Body of pancreas (tissue), 4 donors: ENCODE measurements at regions not wholly inside any gene's neighbourhood (a gene's known extent, or its start where the extent isn't known, plus 50 kb on each side); places are given as distances from the start of the nearest gene placed in this dataset.

Experiments
- ATAC-seq: fragments of 150-250 bp; one replicate; pipeline ENCODE4 v1.9.1; 2016
- DNase-seq, 4 donors: peaks; one replicate each; pipeline ENCODE4 v3.0.0-alpha.2; 2019
- H3K27ac ChIP-seq, 4 donors: fragments of 200-600 bp; sonication (generic); 1 replicate in 3 of 4; 2 replicates in 1 of 4; pipeline versions ENCODE4 v1.5.1 to v1.6.1; 2016 to 2019; ENCODE audit warnings: mild to moderate bottlenecking in 1 of 4, mixed read lengths in 1 of 4, moderate library complexity in 1 of 4
- H3K27me3 ChIP-seq, 2 donors: fragments of 200-600 bp; sonication (generic); one replicate each; pipeline ENCODE4 v1.6.0; 2016; ENCODE audit warnings: mild to moderate bottlenecking in 1 of 2
- H3K36me3 ChIP-seq, 2 donors: fragments of 200-600 bp; sonication (generic); replicated peaks in 1 of 2; 2 replicates each; pipeline ENCODE4 v1.5.1; 2016; ENCODE audit warnings: low read depth in 2 of 2; ENCODE audit not compliant: insufficient read depth in 1 of 2
- H3K4me1 ChIP-seq: fragments of 200-600 bp; sonication (generic); one replicate; pipeline ENCODE4 v1.6.0; 2016
- H3K4me3 ChIP-seq, 2 donors: fragments of 200-600 bp; sonication (generic); 1 replicate in 1 of 2; 2 replicates in 1 of 2; pipeline ENCODE4 v1.5.1; 2016 to 2019
- H3K9me3 ChIP-seq, 3 donors: fragments of 200-600 bp; sonication (generic); 1 replicate in 2 of 3; 2 replicates in 1 of 3; pipeline ENCODE4 v1.5.1; 2016
- POLR2A ChIP-seq, 3 donors: fragments of 450-650 bp; IDR thresholded peaks; one replicate each; pipeline ENCODE4 v1.6.1; 2016; ENCODE audit warnings: antibody characterized with exemption in 3 of 3, mild to moderate bottlenecking in 2 of 3
- WGBS, 2 donors: methylation state at CpG; one replicate each; pipeline ENCODE4 v1.1.5; 2017; 5-methylcytosine and 5-hydroxymethylcytosine counted together
- intact Hi-C: fragments of 100-400 bp; cut with DNase I; formaldehyde crosslinking; loops from one replicate; pipeline ENCODE4 v1.15.1; 2023
- TF ChIP-seq, protein P1 (sequence below), 7 experiments: fragments of 450-650 bp in 4 of 7; fragments of 200-600 bp in 3 of 7; sonication (generic) in 3 of 7; IDR thresholded peaks; one replicate each; pipeline ENCODE4 v1.5.1; 2016 to 2019; ENCODE audit warnings: antibody characterized with exemption in 7 of 7

DNA sequence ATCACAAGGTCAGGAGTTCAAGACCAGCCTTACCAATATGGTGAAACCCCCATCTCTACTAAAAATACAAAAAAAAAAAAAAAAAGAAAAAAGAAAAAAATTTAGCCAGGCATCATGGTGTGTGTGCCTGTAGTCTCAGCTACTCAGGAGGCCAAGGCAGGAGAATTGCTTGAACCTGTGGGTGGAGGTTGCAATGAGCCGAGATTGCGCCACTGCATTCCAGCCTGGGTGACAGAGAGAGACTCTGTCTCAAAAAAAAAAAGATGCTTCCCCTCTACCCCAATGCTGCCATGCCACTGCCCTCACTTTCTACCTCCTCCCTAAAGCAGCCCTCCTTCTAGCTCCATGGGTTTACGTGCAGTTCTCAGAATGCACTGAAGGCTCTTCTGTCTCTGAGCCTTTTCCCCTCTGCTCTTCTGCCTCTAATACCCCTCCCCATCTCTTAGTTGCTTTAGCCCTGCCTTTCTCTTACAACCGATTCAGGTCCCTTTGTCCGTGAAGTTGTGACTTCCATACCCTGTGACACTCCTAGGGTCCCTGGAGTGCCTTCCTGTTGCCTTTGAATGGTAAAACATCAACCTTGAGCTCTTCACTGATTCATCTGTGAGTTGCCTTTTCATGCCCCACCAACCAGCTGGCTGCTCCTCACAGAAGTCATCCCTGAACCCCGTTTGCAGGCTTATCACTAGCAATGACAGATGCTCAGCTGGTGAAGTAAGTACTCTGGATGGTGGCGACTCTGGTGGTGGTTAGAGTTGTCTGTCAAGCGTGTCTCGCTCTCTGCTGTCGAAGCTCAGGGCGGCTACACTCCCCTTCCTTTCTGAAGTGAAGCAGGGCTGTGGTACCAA, 234.9 kb downstream of the RHOU start:
- no peak for TF ChIP-seq POLR2A (IDR thresholded peaks at IDR 0.05)
- TF ChIP-seq, protein P1, sequence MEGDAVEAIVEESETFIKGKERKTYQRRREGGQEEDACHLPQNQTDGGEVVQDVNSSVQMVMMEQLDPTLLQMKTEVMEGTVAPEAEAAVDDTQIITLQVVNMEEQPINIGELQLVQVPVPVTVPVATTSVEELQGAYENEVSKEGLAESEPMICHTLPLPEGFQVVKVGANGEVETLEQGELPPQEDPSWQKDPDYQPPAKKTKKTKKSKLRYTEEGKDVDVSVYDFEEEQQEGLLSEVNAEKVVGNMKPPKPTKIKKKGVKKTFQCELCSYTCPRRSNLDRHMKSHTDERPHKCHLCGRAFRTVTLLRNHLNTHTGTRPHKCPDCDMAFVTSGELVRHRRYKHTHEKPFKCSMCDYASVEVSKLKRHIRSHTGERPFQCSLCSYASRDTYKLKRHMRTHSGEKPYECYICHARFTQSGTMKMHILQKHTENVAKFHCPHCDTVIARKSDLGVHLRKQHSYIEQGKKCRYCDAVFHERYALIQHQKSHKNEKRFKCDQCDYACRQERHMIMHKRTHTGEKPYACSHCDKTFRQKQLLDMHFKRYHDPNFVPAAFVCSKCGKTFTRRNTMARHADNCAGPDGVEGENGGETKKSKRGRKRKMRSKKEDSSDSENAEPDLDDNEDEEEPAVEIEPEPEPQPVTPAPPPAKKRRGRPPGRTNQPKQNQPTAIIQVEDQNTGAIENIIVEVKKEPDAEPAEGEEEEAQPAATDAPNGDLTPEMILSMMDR (IDR thresholded peaks at IDR 0.05) = no peak
- ATAC-seq (no peak), DNase-seq (no peak)
- no peak overlapping the region for H3K27ac ChIP-seq
- intact Hi-C loops = no loop called here
- WGBS, 2 donors = 85 to 92% methylated on average over 11 of the region's 11 CpGs
- H3K4me1 ChIP-seq = no peaks in the 10 kb centered on the region
- no peaks in the 10 kb centered on the region for H3K27me3 ChIP-seq
- no peaks in the 10 kb centered on the region for H3K9me3 ChIP-seq
- no peak overlapping the region for H3K4me3 ChIP-seq
- H3K36me3 ChIP-seq = no peaks in the 10 kb centered on the region

GRCh38 chr1:228972576-228972975, 237.3 kb downstream of the RHOU start:
- WGBS, 2 donors = 82 to 84% methylated on average over 2 of the region's 2 CpGs
- no peaks in the 10 kb centered on the region for H3K27me3 ChIP-seq
- no peak overlapping the region for H3K4me3 ChIP-seq
- H3K4me1 ChIP-seq = no peaks in the 10 kb centered on the region
- intact Hi-C loops = no loop called here
- TF ChIP-seq, protein P1 (IDR thresholded peaks at IDR 0.05) = no peak
- no peak for TF ChIP-seq POLR2A (IDR thresholded peaks at IDR 0.05)
- ATAC-seq = no peak
- DNase-seq = no peak
- H3K27ac ChIP-seq = no peak overlapping the region
- no peaks in the 10 kb centered on the region for H3K36me3 ChIP-seq
- no peaks in the 10 kb centered on the region for H3K9me3 ChIP-seq

DNA sequence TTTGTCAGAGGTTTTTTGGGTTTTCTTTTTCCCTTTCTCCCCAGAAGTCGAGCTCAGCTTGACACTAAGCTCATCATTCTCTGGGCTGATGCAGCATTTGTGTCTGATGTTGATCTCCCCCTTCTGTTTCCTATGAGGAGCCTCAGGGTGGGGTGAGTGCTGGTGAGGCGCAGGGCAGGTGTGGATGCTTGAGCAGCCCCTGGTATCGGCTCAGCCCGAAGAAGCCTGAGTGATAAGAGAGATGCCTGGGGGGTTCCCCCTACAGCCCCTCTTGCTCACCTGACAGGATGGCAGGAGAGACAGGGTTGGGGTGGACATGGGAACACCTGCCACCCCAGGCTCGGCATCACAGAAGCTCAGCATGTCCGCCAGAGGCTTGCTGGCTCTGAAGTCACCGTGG, 239.0 kb downstream of the RHOU start:
- Histone ChIP-seq H3K9me3 (no peaks in the 10 kb centered on the region), H3K36me3 (no peaks in the 10 kb centered on the region), H3K27me3 (no peaks in the 10 kb centered on the region), H3K4me1 (peaks cover 9% of the 10 kb centered on the region), H3K27ac (no peak overlapping the region), H3K4me3 (no peak overlapping the region)
- intact Hi-C loops = no loop called here
- ATAC-seq = no peak
- no peak for DNase-seq
- TF ChIP-seq, protein P1 (IDR thresholded peaks at IDR 0.05) = no peak
- no peak for TF ChIP-seq POLR2A (IDR thresholded peaks at IDR 0.05)
- 83 to 87% methylated on average over 4 to 7 of the region's 7 CpGs for WGBS, 2 donors

DNA sequence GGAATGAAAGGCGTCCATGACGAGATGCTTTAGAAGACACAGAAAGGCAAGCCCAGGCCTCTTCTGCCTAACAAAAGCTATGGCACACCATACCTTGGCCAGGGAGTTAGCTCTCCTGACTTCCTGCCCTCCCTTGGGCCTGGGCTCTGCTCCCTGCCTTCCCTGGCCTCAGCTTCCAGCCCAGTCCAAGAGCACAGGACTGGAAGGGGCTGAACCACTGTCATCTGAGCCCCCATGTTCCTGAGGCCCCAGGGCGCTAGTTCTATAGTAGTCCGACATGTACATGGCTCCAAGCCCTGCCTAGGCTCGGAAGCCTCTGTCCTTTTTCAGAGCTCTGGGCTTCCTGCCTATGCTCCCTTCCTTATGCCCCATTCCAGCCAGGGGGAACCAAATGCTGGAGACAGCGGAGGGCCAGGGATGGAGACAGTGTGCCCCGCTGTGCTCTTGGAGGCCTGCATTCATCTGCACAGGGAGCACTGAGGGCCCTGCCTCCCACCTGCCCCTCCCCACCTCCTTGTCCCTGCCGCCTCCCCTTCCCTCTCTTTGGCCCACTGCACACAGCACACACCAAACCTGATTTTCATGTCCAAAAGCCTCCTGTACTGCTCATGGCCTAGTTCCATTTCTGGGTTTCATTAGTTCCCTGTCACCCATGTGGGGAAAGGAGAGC, 240.1 kb downstream of the RHOU start:
- intact Hi-C loops = no loop called here
- TF ChIP-seq, protein P1 (IDR thresholded peaks at IDR 0.05) = no peak
- TF ChIP-seq POLR2A (IDR thresholded peaks at IDR 0.05) = no peak
- Histone ChIP-seq H3K27me3 (no peaks in the 10 kb centered on the region), H3K27ac (no peak overlapping the region), H3K9me3 (no peaks in the 10 kb centered on the region), H3K36me3 (no peaks in the 10 kb centered on the region), H3K4me1 (peaks cover 9% of the 10 kb centered on the region), H3K4me3 (no peak overlapping the region)
- WGBS, 2 donors = 89 to 95% methylated on average over 8 of the region's 8 CpGs
- DNase-seq (no peak), ATAC-seq (no peak)
